GM21390 (cell line): ENCODE measurements at regions not wholly inside any gene's neighbourhood (a gene's known extent, or its start where the extent isn't known, plus 50 kb on each side); places are given as distances from the start of the nearest gene placed in this dataset.

Experiments used
- ATAC-seq: cut with Tn5 transposase; IDR thresholded peaks from one replicate; pipeline ENCODE4 v1.9.1; 2021; ENCODE audit not compliant: unreplicated experiment

DNA sequence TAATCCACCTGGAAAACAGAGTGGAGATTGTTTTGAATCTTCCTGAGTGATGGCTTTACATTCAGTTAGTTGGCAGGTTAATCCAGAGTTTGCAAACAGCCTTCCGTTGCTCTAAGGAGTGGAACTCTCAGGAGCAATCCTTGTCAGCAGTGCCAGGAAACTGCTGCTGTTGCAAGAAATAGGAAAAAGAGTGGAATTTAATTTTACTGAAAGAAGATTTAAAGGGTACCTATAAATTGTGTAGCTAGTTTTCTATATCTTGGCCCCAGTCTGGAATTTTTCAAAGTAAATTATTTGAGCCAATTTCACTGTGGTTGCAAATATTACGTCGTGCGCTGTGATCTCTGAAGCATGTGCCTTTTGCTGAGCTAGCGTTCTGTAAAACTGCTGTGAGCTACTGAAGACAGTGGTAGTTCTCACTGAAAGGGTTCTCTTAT, 55.5 kb upstream of the SLC5A12 start:
- no peak for ATAC-seq

DNA sequence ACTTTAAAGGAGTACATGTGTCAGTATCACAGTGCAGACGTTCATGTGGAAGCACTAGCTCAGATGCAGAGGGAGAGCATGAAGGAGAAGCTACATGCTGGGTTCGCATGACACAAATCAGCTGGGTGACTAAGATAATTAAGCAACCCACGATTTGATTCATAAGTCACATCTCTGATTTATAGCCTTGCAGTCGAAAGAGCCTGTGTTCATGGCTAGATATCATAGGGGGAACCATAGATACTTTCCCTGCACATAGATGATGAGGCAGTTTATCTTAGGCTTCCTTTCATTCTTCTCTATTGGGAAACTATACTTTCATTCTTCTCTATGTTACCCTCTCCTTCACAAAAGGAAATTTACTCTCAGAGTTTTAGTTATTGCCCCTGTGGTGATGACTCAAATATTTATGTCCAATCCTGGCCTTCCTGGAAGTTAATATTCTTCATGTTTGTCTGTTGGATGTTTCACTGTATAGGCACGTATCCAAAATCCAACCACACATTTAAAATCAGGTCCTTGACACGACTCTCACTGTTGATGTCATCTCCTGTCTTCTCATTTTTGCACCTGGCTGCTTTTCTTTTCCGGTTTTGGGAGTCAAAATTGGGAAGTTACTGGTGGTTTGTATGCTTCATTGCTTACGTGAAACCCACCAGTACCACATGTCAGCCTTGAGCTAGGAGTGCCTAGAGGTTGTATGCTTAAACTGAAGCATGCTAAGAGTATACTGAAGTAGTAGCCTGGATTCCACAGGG, 56.3 kb upstream of the SLC5A12 start:
- no peak for ATAC-seq

DNA sequence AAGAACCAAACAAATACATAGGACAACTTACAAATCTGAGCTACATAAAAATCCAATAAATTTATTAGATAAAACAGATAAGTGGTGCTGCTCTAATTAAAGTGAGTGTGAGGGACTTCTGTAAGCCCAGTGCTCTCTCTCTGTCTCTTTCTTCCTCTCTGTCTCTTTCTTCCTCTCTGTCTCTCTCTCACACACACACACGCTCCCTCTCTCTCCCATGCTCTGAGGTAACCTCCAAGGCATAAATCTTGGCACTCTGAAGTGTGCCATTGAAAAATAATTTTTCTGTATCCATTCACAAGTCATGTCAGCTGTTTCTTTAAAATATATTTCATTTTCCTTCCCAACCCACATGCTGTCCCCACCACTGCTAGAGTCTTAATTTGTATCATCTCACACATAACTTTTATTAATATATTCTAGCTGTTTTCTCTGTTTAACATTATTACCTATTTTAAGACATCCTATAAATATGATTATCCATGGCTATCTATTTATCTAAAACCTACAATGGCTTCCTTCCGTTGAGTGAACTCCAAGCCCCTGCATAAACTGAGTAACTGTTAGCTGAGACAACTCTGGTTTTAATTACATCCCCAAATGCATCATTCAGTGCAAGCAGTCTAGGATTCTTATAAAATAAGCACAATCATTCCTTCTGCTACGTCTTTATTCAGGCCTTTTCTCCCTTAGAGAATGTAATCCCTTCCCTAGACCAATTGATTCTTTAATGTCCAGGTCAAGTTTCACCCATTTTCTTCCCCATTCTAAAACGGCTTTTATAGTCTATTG, 57.4 kb upstream of the SLC5A12 start:
- ATAC-seq, result no peak

DNA sequence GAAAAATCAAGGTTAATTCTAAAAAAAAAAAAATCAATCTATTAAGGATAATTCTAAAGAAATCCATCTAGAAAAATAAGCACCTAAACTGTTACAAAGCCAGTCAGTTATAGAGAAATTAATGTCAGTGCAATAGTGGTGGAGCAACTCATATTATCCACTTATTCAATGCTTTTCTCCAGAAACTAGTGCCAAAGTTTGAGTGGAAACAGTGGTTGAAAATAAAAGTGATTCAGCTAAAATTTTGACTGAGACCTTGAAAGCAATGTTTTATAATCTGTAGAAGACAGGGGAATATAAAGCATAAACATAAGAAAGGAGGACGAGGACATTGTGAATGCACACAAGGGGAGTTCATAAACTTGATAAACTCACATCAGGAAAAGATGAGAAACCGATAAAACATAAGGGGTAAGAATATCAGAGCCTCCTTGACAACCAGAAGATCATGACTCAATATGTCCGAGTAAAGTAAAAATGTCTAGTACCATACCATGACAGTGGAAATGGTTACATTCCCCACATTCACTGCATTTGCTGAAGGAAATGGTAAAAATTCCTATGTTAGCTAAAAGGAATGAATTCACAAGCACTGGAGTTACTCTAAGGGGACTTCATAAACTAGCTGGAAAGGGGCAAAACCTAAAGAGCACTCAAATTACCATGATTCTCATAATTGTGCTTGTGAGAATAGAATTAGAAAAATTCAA, 58.7 kb upstream of the SLC5A12 start:
- ATAC-seq, result no peak

DNA sequence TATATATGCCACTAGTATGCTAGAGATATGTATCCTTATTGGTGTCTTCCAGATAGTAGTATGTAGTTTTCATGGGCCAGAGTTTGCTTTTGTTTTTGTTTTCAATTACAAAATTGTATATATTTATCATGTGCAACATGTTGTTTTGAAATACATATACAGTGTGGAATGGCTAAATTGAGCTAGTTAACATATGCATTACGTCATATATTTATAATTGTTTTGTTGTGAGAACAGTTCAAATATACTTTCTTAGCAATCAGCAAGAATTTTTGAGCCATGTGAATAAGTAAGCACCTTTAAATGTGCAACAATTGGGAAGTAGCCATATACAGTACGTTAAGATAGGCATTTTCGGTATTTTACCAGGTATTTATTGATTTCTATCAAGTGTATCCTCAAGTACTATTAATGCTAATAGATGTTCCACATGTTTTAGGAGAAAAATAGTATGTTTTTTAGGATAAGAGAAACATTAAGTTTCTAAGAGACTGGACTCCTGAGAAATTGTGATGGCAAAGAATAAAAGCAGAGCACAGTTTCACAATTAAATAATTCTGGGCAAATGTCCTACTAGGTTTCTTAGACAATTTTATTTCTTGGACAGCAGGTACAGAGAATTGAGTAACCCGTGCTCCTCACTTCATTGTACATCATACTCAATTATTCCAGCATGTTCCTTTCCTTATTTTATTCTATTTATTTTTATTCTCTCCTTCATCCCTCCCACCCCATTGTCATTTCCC, 60.5 kb upstream of the SLC5A12 start:
- no peak for ATAC-seq

DNA sequence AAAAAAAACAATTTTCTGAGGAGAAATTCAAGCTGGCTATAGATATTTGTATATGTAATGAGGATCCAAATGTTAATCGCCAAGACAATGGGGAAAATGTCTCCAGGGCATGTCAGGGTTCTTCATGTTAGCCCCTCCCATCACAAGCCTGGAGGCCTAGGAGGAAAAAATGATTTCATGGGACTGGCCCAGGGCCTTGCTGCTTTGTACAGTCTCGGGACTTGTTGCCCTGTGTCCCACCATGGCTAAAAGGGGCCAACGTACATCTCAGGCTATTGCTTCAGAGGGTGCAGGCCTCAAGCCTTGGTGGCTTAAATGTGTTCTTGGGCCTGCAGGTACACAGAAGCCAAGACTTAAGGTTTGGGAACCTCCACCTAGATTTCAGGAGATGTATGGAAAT, 62.1 kb upstream of the SLC5A12 start:
- no peak for ATAC-seq

DNA sequence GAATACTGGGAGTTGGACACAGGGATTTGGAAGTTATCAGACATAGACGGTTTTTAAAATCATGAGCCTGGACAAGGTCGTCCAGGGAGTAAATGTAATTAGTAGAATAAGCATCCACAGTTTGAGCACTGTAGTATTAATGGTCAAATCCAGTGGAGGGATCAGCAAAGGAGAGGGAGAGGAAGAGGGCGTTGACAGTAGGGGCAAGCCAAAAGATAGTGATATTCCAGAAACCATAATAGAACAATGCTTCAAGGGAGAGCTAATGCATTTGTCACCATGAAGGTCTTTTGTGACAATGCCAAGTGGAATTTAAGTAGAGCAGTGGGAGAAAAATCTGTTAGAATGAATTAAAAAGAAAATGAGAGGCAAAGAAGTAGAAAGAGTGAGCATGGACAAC, 68.9 kb upstream of the SLC5A12 start:
- ATAC-seq, result no peak

DNA sequence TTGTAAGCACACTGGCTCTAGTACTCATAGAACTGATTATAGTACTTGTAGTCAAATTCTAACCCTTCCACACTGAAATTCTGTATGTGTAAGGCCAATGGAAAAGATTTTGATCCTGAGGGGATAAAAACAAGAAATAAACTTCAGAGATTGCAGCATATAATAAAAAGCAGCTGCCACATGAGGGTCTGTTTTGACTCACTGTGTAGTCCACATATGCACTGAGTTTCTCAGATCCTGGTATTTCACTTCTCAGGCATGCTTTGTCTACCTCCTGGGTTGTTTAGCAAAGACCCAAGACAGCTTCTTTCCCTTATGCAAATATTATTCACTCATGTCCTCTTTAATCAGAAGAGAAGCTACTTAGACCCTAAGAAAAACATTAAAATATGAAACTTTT, 71.1 kb upstream of the SLC5A12 start:
- ATAC-seq, result no peak

DNA sequence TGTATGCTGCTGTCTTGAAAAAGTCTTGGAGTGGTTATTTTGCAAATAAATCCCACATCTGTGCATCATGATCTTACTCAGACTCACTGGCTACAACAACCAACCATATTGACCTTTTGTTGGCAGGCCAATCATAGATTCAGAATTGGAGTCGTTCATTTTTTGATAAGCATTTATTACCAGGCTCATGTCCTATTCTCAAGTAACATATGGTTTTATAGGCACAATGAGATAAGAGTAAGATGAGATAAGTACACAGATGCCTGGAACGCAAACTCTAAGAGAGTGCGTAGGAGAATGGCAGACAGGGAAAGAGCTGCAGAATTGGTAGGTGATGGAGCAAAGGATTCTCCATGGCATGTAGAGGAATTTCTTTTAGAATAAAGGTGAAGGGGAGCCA, 71.6 kb upstream of the SLC5A12 start:
- no peak for ATAC-seq

DNA sequence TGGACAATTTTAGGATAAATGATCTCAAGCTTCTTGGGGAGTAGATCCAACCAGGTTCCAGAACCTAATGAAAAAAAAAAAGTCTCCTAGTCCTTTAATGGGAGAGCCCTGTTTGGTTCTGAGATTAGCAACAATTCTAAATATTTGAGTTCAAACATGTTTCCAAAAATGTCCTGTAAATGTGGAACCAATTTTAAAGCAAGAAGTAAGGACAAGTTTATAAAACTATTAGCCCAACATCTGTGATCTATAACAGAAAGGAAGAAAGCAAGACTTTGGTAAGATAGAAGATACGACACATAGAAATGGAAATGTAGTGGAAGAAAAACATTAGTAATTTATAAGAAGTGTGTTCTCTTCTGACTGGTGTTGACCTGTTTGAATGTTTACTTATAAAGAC, 79.7 kb upstream of the SLC5A12 start:
- no peak for ATAC-seq

DNA sequence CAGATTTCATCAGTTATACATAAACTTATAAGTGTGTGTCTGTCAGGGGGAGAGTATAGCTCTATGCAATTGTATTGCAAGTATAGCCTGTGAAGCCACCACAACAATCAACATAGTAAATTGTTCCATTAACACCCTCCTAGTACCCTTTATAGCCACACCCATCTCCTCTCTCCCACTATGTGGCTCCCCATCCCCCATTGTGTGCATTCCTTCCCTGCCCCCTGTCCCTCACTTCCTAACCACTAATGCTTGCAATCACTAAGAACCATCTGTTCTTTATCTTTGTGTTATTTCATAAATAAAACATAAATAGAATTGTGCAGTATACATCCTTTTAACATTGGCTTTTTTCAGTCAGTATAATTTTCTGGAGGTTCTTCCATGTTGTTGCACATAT, 83.1 kb upstream of the SLC5A12 start:
- ATAC-seq, result no peak

DNA sequence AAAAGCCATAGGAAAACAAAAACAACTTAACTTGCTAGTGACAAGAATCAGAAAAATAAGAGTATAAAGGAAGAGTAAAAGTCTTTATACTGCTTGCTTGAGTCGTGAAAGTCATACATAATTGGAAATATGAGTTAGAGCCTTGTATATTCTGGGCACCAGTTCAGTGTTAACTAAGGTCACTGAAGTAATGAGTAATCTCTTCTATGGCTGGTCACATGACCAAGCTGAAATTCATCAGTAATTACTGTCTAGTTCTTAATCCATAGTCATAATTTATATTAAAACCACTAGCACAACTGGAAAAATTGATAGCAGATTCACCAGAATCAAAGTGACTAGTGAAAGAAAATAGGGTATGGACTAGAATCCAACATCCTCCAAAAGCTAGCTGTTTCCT, 84.4 kb upstream of the SLC5A12 start:
- ATAC-seq, result no peak

DNA sequence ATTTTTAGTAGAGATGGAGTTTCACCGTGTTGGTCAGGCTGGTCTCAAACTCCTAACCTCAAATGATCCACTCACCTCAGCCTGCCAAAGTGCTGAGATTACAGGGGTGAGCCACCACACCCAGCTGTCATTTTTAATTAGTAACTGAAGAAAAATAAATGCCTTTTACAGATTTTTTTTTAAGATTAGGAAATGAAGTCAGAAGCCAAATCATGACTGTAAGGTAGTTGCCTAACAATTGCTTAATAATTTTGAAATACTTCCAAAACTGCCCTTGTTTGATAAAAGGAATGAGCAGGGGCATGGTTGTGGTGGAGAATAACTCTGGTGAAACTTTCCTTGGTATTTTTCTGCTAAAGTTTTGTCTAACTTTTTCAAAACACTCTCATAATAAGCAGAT, 98.9 kb upstream of the SLC5A12 start:
- ATAC-seq, result no peak

DNA sequence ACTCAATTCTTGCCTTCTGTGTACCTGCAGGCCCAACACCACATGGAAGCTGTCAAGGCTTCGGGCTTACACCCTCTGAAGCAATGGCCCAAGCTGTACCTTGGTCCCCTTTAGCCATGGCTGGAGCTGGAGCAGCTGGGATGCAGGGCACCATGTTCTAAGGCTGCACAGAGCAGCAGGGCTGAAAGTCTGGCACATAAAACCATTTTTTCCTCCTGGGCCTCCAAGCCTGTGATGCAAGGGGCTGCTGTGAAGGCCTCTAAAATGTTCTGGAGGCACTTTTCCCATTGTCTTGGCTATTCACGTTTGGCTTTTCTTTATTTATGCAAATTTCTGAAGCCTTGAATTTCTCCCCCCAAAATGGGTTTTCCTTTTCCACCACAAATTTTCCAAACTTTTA, 102.1 kb upstream of the SLC5A12 start:
- ATAC-seq, result no peak

DNA sequence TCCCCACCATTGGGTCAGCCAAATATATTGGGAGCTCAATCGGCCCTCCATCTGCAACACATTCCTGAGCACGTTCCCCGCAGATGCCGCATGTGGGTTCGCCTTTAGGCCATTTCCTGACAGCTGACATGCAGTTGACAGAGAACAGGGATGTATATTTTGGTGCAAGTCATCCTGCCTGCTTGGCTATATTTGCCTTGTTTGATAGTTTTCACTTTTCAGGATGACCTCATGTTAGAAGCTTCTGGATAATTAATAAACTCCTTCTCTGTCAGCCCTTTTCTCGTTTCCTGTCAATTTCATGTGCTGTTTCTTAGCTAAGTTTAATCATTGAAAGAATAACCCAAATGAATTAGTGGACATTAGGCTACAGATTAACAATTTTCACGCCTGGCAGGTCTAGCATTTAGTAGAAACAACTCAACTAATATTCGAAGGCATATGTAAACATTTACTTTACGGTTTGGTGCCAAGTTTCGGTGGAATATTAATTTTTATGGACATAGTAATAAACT, 105.8 kb upstream of the SLC5A12 start:
- ATAC-seq, result no peak

DNA sequence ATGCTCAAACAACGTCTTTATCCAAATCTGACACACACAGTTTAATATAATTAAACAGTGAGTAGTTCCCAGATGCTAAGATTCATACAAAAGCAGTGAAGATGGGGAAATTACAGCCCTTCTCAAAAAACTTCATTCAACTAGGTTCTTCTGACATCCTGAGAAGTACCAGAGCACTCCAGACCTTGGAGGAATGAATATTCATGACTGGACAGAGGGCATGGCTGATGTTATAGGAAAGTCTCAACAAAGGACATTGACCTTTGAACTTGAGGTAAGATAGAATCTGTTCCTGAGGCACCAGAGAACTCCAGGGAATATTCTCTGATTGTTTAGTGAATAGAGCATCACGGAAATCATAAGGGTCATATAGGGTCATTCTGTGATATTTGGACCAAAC, 106.4 kb upstream of the SLC5A12 start:
- no peak for ATAC-seq

DNA sequence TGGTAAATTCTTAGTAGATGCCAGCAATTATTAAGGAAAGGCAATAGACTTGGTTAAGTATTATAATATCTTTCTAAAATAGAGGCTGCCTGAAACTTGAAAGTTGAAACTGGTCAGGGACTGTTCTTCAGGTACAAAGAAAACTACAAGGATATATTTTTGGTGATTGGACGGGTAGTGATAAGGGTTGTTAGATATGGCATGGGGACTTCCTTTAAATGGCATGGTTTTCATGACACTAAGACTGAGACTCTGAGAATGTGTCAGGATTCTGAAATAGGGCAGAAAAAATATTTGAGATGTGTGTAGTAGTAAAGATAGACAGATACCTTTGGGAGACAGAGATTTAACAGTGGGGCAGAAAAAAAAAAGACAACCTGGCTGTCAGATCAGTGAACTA, 108.4 kb upstream of the SLC5A12 start:
- ATAC-seq, result no peak

DNA sequence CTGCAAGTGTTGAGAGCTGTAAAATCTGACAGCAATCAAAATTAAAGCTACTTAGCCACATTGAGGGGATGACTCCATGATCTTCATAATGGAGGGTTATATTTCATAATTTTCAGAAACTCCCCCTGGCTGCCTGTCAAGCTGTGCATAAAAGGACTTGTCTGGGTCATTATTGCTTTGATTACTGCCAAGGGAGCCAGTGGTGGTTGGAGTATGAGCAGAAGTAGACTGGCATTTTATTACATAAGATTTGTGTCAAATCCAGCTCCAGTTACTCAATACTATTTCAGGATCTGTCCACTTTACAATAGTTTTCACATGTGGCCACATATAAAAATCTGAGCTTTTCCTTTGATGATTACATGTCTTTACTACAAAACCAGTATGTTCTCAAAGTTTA, 108.9 kb upstream of the SLC5A12 start:
- no peak for ATAC-seq

DNA sequence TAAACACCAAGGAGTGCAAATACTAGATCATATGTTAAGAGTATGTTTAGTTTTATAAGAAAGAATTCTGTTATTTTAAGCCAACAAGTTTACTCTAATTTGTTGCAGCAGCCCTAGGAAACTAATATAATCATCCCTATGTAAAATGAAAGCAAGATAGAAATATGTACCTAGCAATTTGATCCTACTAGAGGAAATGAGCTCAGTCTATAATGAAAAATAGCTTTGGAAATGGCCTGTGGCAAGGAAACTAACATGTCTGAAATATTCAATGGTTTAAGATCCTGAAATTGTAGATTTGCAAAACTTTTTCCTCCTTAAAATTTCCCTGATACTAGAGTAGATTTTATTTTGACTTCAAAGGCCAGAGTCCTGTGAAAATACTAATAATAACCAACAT, 112.7 kb upstream of the SLC5A12 start:
- no peak for ATAC-seq

DNA sequence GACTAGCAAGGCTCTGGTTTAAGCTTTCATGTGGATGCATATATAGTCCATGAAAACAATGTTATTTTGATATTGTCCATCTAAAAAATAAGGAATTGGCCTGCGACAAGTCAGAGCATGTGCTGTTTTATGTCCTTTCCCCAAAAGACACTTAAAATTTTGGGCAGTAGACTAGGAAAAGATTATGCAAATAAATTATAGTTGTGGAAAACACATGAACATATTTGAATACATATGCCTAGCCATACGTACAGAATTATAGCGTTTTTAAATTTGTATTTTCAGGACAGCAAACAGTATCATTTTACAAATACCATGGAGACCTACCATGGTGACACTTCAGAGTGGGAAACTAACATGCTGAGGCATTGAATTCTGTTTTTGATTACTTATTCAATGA, 113.8 kb upstream of the SLC5A12 start:
- ATAC-seq, result no peak

DNA sequence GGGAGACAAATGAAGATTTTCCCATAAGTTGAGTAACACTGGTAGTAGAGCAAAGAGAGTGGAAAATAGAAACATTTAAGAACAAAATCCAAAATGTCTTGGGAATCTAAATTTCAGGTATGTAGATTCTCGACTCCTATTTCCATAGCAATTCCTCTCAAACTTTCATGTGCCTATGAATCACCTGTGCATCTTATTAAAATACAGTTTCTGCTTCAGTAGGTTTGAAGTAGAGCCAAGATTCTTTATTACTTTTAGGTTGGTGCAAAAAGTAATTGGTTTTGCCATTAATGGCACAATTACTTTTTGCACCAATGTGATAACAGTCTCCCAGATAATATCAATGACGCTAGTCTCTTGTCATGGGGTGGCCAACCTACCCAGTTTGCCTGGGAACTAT, 115.3 kb upstream of the SLC5A12 start:
- ATAC-seq, result no peak
